NCI-H2227 treated with DMSO at 0.1 percent for 48 hours (cell line): ENCODE measurements at regions not wholly inside any gene's neighbourhood (a gene's known extent, or its start where the extent isn't known, plus 50 kb on each side); places are given as distances from the start of the nearest gene placed in this dataset.

ENCODE experiments used
- DNase-seq: peaks from one replicate; lab custom pipeline; 2025; lab: John Stamatoyannopoulos, UW

DNA sequence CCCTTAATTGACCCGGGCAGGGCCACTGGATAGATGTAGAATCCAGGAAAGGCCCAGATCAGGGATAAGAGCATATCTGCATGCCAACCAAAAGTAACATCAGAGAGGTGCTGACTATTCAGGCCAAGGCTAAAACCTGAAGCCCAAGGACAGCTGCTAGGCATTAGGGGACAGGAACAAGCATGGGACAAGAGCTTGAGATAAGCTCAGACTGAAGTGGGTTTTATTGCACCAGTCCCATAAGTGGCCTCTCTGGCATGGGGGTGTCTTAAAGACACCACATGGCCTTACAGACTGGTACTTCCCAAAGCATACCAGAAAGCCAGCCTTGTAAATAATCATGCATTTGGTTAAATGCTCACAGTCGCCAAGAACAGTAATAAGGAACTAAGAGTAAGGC is 376.1 kb downstream of the FBXW7 start:
- no peak for DNase-seq

DNA sequence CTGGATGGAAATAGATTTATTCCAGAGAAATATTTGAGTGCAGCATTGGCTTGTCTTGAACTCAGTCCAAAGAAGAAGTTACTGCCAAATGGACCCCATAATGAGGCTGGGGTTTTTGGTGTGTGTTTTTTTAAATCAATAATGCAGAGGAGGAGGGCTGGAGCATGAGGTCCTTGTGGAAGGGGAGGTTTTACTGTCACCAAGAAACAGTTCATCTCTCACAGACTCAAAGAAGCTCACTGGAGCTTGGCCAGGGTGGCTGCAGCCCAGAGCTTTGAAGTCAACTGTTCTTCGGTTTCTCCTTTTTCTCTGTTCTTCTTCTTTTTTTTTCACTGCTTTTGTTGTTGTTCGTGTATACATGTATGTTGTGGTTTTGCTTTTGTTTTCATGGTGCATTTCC is 377.7 kb downstream of the FBXW7 start:
- no peak for DNase-seq

DNA sequence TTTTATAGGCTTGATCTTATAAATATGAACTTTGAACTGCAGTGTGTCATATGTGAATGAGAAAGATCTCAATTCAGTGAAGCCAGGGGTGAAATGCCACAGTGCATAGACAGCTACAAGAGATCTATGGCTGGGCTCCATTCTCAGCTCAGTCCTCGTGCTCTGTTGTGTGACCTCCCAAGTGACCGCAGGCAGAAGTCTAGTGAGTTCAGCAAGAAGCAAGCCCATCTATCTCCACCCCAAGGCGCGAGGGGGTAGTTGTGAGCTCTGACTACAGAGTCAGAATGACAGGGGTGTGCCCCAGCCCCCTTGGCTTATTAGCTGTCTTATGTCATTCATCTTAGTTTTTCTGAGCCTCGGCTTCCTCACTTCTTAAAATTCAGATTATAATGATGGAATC is 378.3 kb downstream of the FBXW7 start:
- no peak for DNase-seq

DNA sequence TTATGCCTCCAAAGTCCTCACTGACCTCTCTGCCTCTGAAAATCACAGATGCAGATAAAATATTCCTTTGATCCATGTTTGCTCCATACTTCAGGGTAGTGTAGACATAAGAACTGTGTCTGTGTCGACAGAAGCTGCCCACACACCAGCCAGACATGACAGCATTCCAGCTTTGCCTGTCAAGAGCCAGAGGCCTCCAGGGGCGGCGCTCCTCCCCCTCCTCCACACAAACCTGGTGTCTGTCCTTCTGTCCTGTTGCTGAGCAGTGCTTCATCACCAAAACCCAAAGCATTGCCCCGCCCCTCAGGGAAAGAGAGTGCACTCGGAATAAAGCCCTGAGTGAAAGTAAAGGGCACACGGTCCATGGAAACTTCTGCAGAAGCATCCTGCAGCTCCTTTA is 379.4 kb downstream of the FBXW7 start:
- DNase-seq = no peak

DNA sequence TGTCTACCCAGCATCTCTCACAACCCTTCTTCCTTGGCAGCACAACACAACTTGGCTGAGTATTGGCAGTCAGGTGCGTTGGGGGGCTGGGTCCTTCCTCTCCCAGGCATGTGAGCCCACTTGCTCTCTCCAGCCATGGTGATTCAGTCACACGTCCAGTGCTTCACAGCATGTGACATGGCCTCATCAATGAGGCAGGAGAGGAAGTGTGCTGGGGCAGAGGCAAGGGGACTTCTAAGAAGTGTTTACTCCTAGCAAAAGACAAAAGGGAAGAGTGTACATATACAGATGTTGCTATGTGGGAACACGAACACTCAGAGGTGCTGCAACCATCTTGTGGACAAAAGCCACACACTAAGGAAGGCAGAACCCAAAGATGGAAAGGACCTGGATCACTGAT is 380.8 kb downstream of the FBXW7 start:
- no peak for DNase-seq

DNA sequence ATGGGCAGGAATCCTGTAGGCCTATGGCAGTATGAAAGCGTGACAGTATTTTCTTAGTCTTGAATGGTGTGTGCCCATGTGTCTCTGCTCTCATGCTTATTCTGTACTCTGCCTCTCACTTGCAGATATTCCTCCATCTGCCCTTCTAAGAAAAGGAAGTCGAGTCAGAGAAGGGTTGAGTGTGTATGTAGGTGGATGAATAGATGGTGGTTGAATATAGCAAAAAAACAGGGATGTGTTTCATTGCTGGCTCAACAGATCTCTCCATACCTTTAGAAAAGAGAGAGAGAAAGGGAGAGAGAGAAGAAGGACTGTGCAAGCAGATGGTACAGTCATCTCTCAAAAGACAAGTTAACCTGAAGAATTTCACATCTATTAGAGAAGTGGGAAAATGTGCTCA is 381.5 kb downstream of the FBXW7 start:
- no peak for DNase-seq

DNA sequence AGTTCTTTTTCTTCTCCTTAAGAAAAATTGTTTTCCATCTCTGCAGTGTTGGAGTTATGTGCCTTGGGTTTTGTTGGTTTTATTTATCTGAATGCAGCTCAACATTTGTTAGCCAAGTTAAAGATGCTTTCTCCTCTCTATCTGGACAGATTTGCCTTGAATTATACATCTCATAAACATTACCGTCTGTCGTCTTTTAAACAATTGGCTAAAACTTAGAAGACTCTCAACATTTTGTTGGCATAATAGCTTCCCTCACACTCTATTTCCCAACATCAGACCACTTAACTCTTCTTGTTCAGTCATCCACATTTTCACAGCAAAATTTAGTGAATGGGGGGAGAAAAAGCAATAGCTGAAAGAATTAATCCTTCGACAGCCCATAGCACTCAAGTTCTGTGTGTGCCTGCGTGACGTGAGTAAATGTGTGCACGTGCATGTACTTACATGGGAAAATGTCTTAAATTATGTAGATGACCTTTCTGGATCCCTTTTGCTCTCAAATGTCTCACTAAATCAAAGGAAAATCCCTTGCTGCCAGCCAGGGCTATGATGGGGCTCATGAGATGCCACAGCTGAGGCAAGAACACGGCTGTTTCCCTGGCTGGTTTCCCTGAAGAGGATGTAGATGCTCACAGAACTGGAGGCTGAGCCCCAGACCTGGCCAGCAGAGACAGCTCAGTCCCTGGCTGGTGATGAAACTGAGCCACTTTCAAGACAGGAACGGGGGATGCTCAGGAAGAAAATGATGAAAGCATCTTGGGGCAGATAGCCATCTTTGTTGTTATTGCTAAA is 382.2 kb downstream of the FBXW7 start:
- no peak for DNase-seq

DNA sequence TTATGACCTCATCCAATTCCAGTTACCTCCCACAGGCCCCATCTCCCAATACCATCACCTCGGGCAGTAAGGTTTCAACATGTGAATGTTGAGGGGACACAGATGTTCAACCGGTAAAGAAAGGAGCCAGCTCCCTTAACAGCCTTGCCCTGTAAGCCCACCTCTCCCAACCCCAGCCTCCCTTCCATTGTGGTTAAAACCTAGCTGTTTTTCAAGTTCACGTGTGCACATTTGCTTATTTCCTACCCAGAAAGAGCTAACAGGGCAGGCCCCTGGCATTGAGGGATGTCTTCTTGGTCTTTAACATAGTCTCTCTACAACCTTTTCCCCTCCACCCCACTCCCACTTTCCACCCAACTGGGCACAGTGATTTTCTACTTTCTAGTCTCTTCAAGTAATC is 385.7 kb downstream of the FBXW7 start:
- no peak for DNase-seq

DNA sequence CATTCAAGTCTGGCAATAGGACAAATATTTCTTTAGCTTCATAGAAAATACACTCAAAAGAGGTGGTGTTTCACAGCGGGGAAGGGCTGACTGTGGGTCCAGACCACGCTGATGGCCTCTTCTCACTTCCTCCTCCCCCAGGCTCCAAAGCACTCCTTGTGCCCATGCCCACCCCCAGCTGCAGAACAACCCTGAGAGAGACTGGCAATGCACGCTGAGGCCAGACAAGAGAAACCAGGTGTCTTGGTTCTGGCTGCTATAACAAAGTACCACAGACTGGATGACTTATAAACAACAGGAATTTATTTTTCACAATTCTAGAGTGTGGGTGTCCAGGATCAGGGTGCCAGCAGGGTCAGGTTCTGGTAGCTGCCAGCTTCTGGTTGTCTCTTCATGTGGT is 386.1 kb downstream of the FBXW7 start:
- no peak for DNase-seq

DNA sequence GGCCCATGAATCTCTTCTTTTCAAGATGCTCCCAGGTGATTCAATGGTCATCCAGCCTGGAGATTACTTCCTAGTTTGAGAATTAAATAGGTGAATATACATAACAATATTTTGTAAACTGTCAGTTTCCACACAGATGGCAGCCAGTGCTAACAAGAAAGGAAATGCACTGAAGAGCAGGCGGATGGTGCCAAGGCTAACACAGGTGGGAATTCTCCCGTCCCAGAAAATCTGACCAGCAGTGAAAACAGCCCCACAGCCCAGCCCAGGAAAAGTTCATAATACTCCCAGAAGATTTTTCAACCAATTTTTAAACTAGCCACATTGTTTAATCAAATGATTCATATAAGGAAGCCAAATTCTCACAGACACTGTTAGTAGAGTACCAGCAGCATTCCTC is 387.2 kb upstream of the GATB start:
- no peak for DNase-seq

DNA sequence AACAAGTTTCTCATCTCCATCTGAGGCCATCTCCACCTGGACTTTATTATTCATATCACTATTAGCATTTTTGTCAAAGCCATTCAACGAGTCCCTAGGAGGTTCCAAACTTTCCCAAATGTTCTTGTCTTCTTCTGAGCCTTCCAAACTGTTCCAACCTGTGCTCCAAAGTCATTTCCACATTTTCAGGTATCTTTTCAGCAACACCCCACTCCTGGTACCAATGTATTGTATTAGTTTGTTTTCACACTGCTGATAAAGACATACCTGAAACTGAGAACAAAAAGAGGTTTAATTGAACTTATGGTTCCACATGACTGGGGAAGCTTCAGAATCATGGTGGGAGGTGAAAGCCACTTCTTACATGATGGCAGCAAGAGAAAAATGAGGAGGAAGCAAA is 385.4 kb upstream of the GATB start:
- no peak for DNase-seq

DNA sequence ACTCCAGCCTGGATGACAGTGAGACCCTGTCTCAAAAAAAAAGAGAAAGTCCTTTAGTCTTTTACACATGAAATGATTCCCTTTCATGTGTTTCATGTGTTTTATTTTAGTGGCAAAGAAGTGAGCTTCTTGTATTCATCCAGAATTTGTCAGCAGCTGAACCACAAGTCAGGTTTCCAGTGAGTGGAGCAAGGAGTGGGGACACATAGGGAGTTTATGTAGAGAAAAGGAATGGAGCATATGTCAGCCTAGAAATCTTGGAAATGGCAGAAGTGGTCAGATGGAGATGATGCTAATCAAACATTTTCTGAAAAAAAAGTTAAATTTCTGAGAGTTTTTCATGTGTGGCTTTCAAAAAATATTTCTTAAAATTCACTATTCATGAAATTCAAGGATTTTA is 383.0 kb upstream of the GATB start:
- no peak for DNase-seq

DNA sequence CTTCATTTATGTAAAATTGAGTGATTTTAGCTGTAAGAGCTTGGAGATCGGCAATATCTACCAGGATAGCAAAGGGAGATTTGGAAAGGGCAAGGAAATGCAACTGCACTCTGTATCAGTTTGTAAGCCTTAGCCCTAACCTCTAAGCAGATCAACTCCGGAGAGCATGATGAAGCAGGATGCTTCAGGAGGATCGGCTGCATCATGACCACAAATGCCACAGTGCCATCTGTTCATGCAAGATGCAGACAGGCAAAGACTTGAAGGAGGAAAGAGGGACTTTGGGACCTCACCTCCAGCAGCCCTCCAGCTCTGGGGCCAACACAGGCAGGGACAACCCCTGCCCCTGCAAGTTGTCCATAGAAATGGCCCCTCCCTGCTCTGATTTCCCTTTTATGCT is 377.6 kb upstream of the GATB start:
- DNase-seq = no peak

DNA sequence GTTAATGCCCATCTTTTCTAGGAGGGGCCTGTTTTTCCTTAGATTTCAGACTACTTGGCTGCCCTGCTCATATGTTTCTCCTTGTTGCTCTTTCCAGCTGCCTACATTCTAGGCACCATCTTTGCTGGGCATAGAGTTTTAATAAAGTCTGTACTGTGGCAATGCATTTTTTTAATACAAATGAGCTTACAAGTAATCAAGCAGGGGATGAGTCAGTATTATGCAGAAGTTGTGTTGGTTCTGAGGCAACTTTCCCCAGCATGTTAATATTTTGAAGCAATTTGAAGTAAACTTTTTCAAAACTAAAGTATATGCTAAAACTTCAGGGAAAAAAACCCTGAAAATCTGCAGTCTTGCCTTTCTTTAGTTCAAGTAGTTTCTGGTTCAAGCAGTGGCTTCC is 372.0 kb upstream of the GATB start:
- DNase-seq = no peak

DNA sequence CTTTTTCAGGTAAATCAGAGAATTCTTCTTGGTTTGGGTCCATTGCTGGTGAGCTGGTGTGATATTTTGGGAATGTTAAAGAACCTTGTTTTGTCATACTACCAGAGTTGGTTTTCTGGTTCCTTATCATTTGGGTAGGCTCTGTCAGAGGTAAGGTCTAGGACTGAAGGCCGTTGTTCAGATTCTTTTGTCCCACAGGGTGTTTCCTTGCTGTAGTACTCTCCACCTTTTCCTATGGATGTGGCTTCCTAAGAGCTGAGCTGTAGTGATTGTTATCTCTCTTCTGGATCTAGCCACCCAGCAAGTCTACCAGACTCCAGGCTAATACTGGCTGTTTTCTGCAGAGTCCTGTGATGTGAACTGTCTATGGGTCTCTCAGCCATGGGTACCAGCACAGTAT is 367.5 kb upstream of the GATB start:
- DNase-seq = no peak

DNA sequence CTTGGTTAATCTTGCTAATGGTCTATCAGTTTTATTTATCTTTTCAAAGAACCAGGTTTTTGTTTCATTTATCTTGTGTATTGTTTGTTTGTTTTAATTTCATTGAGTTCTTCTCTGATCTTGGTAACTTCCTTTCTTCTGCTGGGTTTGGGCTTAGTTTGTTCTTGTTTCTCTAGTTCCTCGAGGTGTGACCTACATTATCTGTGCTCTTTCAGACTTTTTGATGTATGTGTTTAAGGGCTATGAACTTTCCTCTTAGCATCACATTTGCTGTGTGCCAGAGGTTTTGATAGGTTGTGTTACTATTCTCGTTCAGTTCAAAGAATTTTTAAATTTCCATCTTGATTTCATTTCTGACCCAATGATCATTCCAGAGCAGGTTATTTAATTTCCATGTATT is 365.4 kb upstream of the GATB start:
- DNase-seq = no peak

DNA sequence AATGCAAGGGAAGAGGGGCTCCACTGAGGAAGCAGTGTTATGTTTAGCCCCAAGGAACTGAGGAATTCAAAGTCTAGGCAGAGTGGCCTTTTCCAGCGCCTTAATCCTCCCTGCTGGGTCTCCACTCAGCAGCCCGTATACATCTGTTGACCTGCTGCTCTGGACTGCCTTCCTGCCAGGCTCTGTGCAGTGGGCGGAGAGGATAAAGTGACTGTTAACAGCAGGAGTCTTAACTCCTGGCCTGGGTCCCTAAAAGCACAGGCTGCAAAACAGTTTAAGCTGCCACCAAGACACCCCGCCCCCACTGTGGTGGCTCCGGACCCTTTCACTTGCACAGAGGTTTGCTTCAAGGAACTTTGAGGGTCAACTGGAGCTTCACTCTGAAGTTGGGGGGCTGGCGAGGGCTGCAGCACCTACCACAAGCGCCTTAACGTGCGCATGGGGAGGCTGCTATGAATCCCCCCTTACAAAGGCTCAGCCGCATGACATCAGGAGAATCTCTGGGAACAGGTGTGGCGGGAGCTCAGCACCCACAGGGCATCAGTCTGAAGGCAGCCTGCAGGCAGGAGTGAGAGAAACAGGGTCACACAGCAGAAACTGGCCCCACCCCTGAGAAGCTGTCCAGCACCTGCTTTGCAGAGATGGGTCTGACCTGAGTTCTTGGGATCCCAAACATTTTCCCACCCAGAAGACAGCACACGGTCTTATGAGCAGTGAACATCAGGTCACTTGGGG is 358.2 kb upstream of the GATB start:
- peak; percentile 48 for DNase-seq

DNA sequence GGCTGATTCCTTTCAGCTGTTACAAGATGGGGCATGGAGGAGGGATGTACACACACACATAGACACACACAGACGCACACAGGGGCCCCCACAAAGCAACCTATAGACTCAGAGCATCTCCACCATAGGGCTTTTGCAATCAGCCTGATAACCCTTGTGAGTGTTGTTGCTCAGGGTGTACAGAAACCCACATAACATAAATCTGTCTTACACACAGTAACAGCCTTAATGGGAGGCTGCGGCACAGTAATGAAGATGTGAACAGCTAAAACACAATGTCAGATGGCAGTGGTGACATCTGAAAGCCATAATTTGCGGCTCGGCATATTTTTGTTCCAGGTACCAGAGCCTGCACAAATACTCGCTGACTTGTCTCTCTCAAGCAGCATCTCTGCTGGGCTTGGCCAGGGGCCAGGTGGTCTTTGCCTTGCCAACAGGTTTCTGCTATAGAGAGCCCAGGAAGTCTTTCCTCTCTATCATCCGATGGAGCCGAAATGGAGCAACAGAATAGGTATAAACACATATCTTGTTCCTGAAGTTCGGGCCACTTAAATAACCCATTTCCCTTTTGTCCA is 357.2 kb upstream of the GATB start:
- peak; percentile 34 for DNase-seq

DNA sequence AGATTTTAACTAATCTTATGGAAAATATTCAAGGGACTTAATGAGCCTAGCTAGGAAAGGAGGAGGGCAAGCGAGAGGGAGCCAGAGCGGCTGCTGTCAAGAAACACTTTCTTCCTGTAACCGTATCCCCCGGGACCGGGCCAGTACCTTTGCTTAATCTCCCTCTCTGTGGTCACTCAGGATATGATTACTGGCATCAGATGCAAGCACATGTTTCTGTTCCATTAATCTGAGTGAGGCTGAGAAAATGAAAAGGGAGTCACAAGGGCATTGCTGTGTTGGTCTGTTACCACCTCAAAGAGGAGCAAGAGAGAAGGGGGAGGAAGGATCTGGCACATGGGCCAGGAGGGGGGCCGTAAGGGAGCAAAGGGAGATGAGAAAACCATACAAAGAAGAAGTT is 356.7 kb upstream of the GATB start:
- DNase-seq = peak; percentile 10

DNA sequence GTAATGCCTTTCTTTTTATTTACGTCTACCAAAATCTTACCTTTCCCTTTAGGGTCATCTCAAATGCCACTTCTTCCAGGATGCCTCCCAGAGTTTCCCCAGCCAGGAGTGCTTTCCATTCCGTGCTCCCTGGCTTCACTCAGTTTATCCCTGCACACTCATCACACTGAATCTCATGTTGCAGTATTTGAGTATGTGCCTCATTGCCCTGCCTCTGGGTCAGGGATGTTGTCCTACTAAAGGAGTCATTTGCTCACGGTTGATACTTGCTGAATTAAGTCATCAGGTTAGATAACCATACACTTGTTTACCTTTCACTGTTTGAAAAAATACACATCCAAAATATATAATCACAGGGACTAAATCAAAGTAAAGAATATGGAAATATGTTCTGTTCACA is 356.2 kb upstream of the GATB start:
- DNase-seq = no peak

DNA sequence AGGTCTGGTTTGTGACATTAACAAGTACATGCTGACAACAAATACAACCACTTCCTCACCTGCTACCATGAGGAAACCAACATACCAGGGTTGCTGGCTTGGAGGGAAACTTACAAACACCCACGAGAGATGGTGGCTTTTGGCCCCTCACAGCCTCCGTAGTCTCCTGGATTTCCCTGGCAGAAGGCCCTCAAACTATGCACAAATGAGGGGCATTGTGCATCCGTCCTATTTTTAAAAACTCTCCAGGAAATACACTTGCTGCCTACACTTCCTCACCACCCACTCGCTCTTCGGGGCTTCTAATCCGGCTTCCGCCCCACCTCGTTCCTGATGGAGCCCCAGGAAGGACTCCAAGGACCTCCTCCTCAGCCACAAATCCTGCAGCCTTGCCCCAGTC is 355.0 kb upstream of the GATB start:
- DNase-seq = no peak

DNA sequence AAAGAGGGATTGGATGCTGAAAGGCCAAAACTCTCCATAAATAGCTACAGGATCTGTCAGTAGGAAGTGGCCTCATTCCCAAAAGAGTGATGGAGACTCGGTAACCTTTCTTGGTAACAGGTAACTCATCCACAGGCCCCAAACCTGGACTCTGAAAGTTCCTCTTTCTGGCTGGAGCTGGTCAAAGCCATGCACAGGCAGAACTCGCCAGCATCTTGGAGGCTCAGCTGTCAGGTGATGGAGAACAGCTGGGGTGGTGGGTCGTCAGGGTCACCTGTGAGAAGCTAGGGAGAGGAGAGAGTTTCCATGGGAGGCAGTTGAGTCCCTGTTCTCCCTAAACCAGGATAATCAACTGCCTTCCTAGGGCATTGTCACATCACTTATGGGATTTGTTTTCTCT is 354.3 kb upstream of the GATB start:
- no peak for DNase-seq

DNA sequence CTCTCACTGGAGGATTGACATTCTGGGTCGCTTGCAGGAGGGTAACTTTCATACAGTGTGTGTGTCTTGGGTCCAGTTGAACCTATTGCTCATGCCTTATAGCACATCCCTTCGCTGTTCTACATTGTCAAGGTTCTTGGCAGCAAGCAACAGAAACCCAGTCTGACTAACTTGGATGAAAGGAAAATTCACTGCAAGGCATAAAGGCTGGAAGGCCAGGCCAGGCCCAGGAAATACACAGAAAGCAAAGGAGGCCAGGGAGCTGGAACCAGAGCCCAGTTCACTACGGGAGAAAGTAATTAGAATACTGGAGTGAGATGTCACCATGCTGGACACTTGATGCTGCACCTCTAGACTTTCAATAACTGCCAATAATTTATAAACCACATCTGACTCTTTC is 353.8 kb upstream of the GATB start:
- DNase-seq = no peak

DNA sequence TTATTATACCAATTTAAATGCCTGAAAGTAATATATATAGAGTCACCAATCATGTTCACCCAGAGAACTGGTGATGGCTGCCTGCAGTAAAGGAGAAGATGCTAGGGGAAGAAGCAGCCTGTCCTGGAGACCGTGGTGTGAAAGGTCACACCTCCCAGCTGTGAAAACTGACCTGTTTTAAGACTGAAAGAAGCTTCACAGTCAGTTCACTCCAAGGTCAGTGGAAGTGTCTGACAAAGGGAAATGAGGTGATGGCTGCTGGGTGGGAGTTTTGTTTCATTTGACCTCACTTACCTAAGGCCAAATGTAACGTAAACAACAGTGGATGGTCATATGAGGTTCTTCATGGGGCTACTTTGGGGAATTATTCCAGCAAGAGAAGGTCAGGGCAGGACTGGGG is 352.1 kb upstream of the GATB start:
- no peak for DNase-seq
